ENCODE measurements at regions not wholly inside any gene's neighbourhood (a gene's known extent, or its start where the extent isn't known, plus 50 kb on each side); places are given as distances from the start of the nearest gene placed in this dataset.

- Histone ChIP-seq H3K4me3 (ENCODE audit: low read length) (no peak overlapping the region), H3K4me1 (ENCODE audit: insufficient read depth, low read length) (no peaks in the 10 kb centered on the region), H3K27ac (ENCODE audit: low read depth, low read length) (no peak overlapping the region), H3K27me3 (ENCODE audit: insufficient read depth, low read length, poor library complexity, severe bottlenecking) (peaks cover 3% of the 10 kb centered on the region), H3K9me3 (ENCODE audit: low read length) (no peaks in the 10 kb centered on the region), H3K36me3 (ENCODE audit: insufficient read depth, low read length) (no peaks in the 10 kb centered on the region)
- H3K27ac Mint-ChIP-seq = no peak overlapping the region
- H3K4me1 Mint-ChIP-seq = no peaks in the 10 kb centered on the region
- DNase-seq = no peak
- POLR2A ChIA-PET = no interaction called here
- no peaks in the 10 kb centered on the region for H3K36me3 Mint-ChIP-seq
- H3K27me3 Mint-ChIP-seq = peaks cover 13 to 46% of the 10 kb centered on the region in 2 donors
- H3K9me3 Mint-ChIP-seq = no peaks in the 10 kb centered on the region
- no peak overlapping the region for H3K4me3 Mint-ChIP-seq
- CTCF ChIA-PET = no interaction called here
Measured at GRCh38 chr10:120014031-120014430, 121.5 kb downstream of the SEC23IP start.

- Mint-ChIP-seq H3K27me3 (peaks cover 10 to 44% of the 10 kb centered on the region in 2 donors), H3K4me3 (no peak overlapping the region), H3K9me3 (no peaks in the 10 kb centered on the region), H3K4me1 (no peaks in the 10 kb centered on the region), H3K27ac (no peak overlapping the region), H3K36me3 (no peaks in the 10 kb centered on the region)
- Histone ChIP-seq H3K9me3 (ENCODE audit: low read length) (no peaks in the 10 kb centered on the region), H3K36me3 (ENCODE audit: insufficient read depth, low read length) (no peaks in the 10 kb centered on the region), H3K27me3 (ENCODE audit: insufficient read depth, low read length, poor library complexity, severe bottlenecking) (peaks cover 3% of the 10 kb centered on the region), H3K27ac (ENCODE audit: low read depth, low read length) (no peak overlapping the region), H3K4me3 (ENCODE audit: low read length) (no peak overlapping the region), H3K4me1 (ENCODE audit: insufficient read depth, low read length) (no peaks in the 10 kb centered on the region)
- POLR2A ChIA-PET = no interaction called here
- CTCF ChIA-PET = no interaction called here
- DNase-seq = no peak
Measured at GRCh38 chr10:120015064-120015463, 122.5 kb downstream of the SEC23IP start.

GRCh38 chr10:120016906-120017305 is 124.4 kb downstream of the SEC23IP start:
- ChIA-PET POLR2A (no interaction called here), CTCF (no interaction called here)
- no peak overlapping the region for H3K4me3 Mint-ChIP-seq
- H3K4me1 ChIP-seq (ENCODE audit: insufficient read depth, low read length) = no peaks in the 10 kb centered on the region
- no peak overlapping the region for H3K27ac Mint-ChIP-seq
- no peak overlapping the region for H3K27ac ChIP-seq (ENCODE audit: low read depth, low read length)
- H3K27me3 Mint-ChIP-seq = peaks cover 10 to 37% of the 10 kb centered on the region in 2 donors
- no peaks in the 10 kb centered on the region for H3K36me3 Mint-ChIP-seq
- H3K27me3 ChIP-seq (ENCODE audit: insufficient read depth, low read length, poor library complexity, severe bottlenecking) = peaks cover 3% of the 10 kb centered on the region
- no peaks in the 10 kb centered on the region for H3K9me3 ChIP-seq (ENCODE audit: low read length)
- H3K4me3 ChIP-seq (ENCODE audit: low read length) = no peak overlapping the region
- no peaks in the 10 kb centered on the region for H3K4me1 Mint-ChIP-seq
- H3K9me3 Mint-ChIP-seq = no peaks in the 10 kb centered on the region
- DNase-seq = no peak
- H3K36me3 ChIP-seq (ENCODE audit: insufficient read depth, low read length) = no peaks in the 10 kb centered on the region

- H3K4me1 Mint-ChIP-seq = no peaks in the 10 kb centered on the region
- H3K36me3 Mint-ChIP-seq = no peaks in the 10 kb centered on the region
- Histone ChIP-seq H3K27ac (ENCODE audit: low read depth, low read length) (no peak overlapping the region), H3K9me3 (ENCODE audit: low read length) (no peaks in the 10 kb centered on the region), H3K27me3 (ENCODE audit: insufficient read depth, low read length, poor library complexity, severe bottlenecking) (peaks cover 3% of the 10 kb centered on the region), H3K36me3 (ENCODE audit: insufficient read depth, low read length) (no peaks in the 10 kb centered on the region), H3K4me3 (ENCODE audit: low read length) (no peak overlapping the region), H3K4me1 (ENCODE audit: insufficient read depth, low read length) (no peaks in the 10 kb centered on the region)
- ChIA-PET CTCF (no interaction called here), POLR2A (no interaction called here)
- peaks cover 5 to 28% of the 10 kb centered on the region in 2 donors for H3K27me3 Mint-ChIP-seq
- H3K4me3 Mint-ChIP-seq = no peak overlapping the region
- H3K9me3 Mint-ChIP-seq = no peaks in the 10 kb centered on the region
- no peak overlapping the region for H3K27ac Mint-ChIP-seq
- DNase-seq = no peak
Measured at GRCh38 chr10:120017733-120018417, 125.3 kb downstream of the SEC23IP start.

- Mint-ChIP-seq H3K9me3 (no peaks in the 10 kb centered on the region), H3K36me3 (no peaks in the 10 kb centered on the region), H3K27ac (no peak overlapping the region), H3K27me3 (peaks cover 4 to 32% of the 10 kb centered on the region in 2 donors), H3K4me1 (no peaks in the 10 kb centered on the region), H3K4me3 (no peak overlapping the region)
- no peaks in the 10 kb centered on the region for H3K27me3 ChIP-seq (ENCODE audit: insufficient read depth, low read length, poor library complexity, severe bottlenecking)
- H3K27ac ChIP-seq (ENCODE audit: low read depth, low read length) = no peak overlapping the region
- no peaks in the 10 kb centered on the region for H3K4me1 ChIP-seq (ENCODE audit: insufficient read depth, low read length)
- no peak overlapping the region for H3K4me3 ChIP-seq (ENCODE audit: low read length)
- CTCF ChIA-PET = no interaction called here
- no peaks in the 10 kb centered on the region for H3K9me3 ChIP-seq (ENCODE audit: low read length)
- no peak for DNase-seq
- H3K36me3 ChIP-seq (ENCODE audit: insufficient read depth, low read length) = no peaks in the 10 kb centered on the region
- POLR2A ChIA-PET = no interaction called here
Measured at GRCh38 chr10:120018695-120019094, 126.2 kb downstream of the SEC23IP start.

DNA sequence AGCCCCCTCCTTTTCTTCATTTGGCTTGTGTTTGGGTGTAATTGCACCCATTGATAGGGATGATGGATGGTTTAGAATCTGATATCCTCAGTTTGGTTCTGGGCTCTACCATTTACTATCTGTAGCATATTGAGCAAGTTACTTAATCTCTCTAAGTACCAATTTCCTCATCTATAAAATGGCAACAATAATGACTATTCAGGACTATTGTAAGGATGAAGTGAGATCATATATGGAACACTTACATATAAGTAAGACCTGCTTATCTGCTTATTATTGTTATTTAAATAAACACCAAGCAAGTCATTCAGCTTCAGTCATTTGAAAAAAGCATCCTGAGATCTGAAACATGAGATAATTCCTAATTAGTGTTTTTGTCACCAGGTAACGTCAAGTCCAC is 127.0 kb downstream of the SEC23IP start:
- H3K4me3 ChIP-seq (ENCODE audit: low read length) = no peak overlapping the region
- no peaks in the 10 kb centered on the region for H3K9me3 ChIP-seq (ENCODE audit: low read length)
- no peak overlapping the region for H3K27ac ChIP-seq (ENCODE audit: low read depth, low read length)
- CTCF ChIA-PET = no interaction called here
- H3K9me3 Mint-ChIP-seq = no peaks in the 10 kb centered on the region
- DNase-seq = no peak
- no peaks in the 10 kb centered on the region for H3K27me3 ChIP-seq (ENCODE audit: insufficient read depth, low read length, poor library complexity, severe bottlenecking)
- POLR2A ChIA-PET = no interaction called here
- H3K36me3 Mint-ChIP-seq = no peaks in the 10 kb centered on the region
- H3K27me3 Mint-ChIP-seq = peaks cover 4 to 37% of the 10 kb centered on the region in 2 donors
- no peaks in the 10 kb centered on the region for H3K4me1 ChIP-seq (ENCODE audit: insufficient read depth, low read length)
- no peaks in the 10 kb centered on the region for H3K36me3 ChIP-seq (ENCODE audit: insufficient read depth, low read length)
- no peak overlapping the region for H3K27ac Mint-ChIP-seq
- no peaks in the 10 kb centered on the region for H3K4me1 Mint-ChIP-seq
- H3K4me3 Mint-ChIP-seq = no peak overlapping the region

DNA sequence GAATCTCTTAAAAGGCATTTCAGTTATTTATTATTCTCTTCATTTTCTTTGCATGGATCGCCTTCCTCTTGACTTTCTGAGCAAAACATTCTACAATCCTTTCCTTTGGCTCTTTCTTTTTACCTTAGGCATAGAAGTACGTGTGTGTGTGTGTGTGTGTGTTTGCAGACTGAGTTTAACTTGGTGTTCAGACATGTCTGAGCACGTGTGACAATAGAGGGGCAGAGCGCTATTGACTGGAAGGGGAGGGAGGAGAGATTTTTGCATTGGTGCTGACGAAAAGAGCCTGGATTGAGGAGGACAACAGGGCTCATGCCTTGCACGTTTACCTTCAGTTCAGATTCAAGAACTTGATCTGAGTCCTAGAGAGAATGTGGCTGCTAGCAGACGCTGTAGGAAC is 129.8 kb downstream of the SEC23IP start:
- Mint-ChIP-seq H3K27me3 (peaks cover 11 to 43% of the 10 kb centered on the region in 2 donors), H3K36me3 (no peaks in the 10 kb centered on the region), H3K4me1 (no peaks in the 10 kb centered on the region), H3K4me3 (no peak overlapping the region), H3K27ac (no peak overlapping the region), H3K9me3 (no peaks in the 10 kb centered on the region)
- ChIA-PET POLR2A (no interaction called here), CTCF (no interaction called here)
- no peaks in the 10 kb centered on the region for H3K27me3 ChIP-seq (ENCODE audit: insufficient read depth, low read length, poor library complexity, severe bottlenecking)
- no peaks in the 10 kb centered on the region for H3K9me3 ChIP-seq (ENCODE audit: low read length)
- no peak for DNase-seq
- no peak overlapping the region for H3K4me3 ChIP-seq (ENCODE audit: low read length)
- no peak overlapping the region for H3K27ac ChIP-seq (ENCODE audit: low read depth, low read length)
- H3K4me1 ChIP-seq (ENCODE audit: insufficient read depth, low read length) = no peaks in the 10 kb centered on the region
- H3K36me3 ChIP-seq (ENCODE audit: insufficient read depth, low read length) = no peaks in the 10 kb centered on the region

- peaks cover 0 to 2% (median 0%) of the 10 kb centered on the region in 5 donors for H3K9me3 Mint-ChIP-seq
- H3K27ac Mint-ChIP-seq = no peak overlapping the region
- Histone ChIP-seq H3K4me1 (ENCODE audit: insufficient read depth, low read length) (no peaks in the 10 kb centered on the region), H3K27ac (ENCODE audit: low read depth, low read length) (no peak overlapping the region), H3K4me3 (ENCODE audit: low read length) (no peak overlapping the region), H3K9me3 (ENCODE audit: low read length) (no peaks in the 10 kb centered on the region), H3K36me3 (ENCODE audit: insufficient read depth, low read length) (no peaks in the 10 kb centered on the region), H3K27me3 (ENCODE audit: insufficient read depth, low read length, poor library complexity, severe bottlenecking) (no peaks in the 10 kb centered on the region)
- ChIA-PET CTCF (no interaction called here), POLR2A (no interaction called here)
- no peaks in the 10 kb centered on the region for H3K36me3 Mint-ChIP-seq
- H3K4me1 Mint-ChIP-seq = no peaks in the 10 kb centered on the region
- no peak for DNase-seq
- H3K4me3 Mint-ChIP-seq = no peak overlapping the region
- H3K27me3 Mint-ChIP-seq = peaks cover 0 to 19% of the 10 kb centered on the region in 2 donors
Measured at GRCh38 chr10:120034236-120034635, 141.7 kb downstream of the SEC23IP start.

DNA sequence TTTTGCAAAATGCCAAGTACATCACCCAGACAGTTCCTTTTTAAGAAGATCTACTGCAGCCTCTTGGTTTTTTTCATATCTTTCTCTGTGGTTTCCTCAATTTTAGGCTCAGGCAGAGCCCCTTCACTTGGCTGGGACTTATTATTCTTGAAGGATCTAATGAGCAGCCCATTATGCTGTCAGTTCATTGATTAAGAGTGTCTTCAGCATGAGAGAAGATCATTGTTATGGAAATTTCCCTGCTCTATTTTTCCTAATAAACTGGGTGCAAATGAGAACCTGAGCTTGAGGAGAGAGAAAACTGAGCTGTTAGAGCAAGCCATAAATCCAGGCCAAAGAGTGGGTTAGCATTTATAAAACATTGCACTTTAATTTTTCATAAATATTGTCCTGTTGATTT is 146.5 kb downstream of the SEC23IP start:
- Mint-ChIP-seq H3K4me1 (no peaks in the 10 kb centered on the region), H3K9me3 (no peaks in the 10 kb centered on the region), H3K27ac (no peak overlapping the region), H3K4me3 (no peak overlapping the region), H3K27me3 (peaks cover 5 to 7% of the 10 kb centered on the region in 2 donors), H3K36me3 (no peaks in the 10 kb centered on the region)
- no peaks in the 10 kb centered on the region for H3K27me3 ChIP-seq (ENCODE audit: insufficient read depth, low read length, poor library complexity, severe bottlenecking)
- no peaks in the 10 kb centered on the region for H3K36me3 ChIP-seq (ENCODE audit: insufficient read depth, low read length)
- no peak for DNase-seq
- CTCF ChIA-PET = no interaction called here
- no peak overlapping the region for H3K4me3 ChIP-seq (ENCODE audit: low read length)
- no peaks in the 10 kb centered on the region for H3K4me1 ChIP-seq (ENCODE audit: insufficient read depth, low read length)
- no peaks in the 10 kb centered on the region for H3K9me3 ChIP-seq (ENCODE audit: low read length)
- POLR2A ChIA-PET = no interaction called here
- H3K27ac ChIP-seq (ENCODE audit: low read depth, low read length) = no peak overlapping the region

All from CD8-positive, alpha-beta memory T cell (primary cell).